NCI-H1694 (cell line): ENCODE measurements at regions not wholly inside any gene's neighbourhood (a gene's known extent, or its start where the extent isn't known, plus 50 kb on each side); places are given as distances from the start of the nearest gene placed in this dataset.
"Not testable (repeated sequence)": the region's sequence is repeated elsewhere in the genome, so short reads cannot be mapped to it uniquely, and the experiment has no call there.

ENCODE experiments used
- DNase-seq: peaks from one replicate; lab custom pipeline; 2025; lab: John Stamatoyannopoulos, UW

DNA sequence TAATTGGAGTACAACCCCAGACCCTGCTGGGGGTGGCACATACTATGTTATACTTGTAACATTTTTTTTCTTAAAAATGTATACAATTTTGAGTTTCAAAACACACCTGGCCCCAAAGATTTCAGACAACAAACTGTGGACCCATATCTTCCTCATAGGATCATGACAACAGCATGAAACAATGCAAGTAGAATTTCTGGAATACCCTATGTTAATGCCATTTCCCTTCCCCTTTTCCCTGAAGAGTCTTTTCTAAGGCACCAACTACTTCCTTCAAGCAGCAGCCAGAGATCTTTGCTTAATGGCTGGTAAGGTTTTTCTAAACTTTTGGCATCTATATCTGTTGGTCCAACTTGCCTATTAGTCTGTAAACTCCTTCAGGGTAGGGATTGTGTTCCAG is 99.9 kb upstream of the SERBP1 start:
- DNase-seq: no peak

DNA sequence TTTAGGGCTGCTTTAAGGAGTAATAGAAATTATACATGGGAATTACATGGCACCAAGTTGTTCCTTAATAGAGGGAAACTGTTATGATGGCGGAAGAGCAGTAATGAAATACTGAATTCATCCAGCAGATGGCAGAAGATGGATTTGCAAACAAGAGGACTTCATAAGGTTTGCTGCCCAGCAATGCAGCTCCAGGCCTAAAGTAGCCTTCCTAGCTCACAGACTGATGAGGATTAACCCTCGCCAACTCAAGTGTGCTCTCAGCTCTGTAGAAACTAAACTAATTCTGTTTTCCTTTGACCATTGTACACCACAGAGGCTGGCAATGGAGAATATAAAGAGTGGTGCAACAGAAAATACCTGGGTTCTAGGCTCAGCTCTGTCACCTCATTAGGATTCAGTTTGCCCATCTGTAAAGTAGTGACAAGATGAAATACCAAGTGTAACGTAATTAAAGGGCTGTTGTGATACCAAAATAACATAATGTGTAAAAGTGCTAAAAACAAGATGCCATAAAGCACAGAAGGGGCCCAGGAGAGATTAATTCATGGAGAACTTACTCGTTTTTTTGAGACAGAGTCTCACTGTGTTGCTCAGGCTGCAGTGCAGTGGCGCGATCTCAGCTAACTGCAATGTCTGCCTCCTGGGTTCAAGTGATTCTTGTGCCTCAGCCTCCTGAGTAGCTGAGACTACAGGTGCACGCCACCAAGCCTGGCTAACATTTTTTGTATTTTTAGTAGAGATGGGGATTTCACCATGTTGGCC is 102.4 kb upstream of the SERBP1 start:
- DNase-seq: peak; percentile 85

DNA sequence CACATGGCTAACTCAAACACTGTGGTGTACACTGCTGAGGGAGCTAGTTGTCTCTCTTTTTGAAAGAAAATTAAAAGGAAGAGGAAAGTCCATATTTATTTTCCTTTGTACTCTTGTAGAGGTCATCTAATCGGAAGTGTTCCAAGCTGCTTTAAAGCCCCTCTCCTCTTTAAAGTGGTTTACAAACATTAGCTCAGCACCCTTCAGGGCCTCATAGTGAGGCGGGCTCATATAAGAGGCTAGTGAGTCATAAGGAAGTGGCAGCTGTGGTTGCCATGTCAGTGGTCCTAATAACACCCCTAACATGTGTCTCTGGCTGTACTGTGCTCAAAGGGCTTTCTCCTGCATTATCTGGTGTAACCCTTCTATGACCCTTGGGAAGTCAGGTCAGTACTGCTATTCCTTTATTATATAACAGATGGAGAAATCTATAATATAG is 104.4 kb upstream of the SERBP1 start:
- DNase-seq: no peak

DNA sequence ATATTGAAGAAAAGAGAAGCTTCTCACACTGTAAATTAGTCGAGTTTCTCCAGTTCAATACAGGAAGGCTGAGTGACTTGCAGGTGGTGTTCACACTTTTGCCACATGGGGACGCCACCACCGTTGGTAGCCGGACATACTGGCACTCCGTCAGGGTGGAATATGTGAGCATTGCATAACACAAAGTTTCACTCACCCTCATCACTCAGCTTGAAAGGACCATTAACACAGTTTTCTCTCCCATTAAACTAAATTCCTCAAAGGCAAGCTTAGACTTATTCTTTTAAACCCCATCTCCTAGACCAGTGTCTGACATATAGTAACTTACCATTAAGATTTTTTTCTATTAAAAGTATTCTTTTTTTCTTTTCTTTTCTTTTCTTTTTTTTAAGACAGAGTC is 105.3 kb upstream of the SERBP1 start:
- peak; percentile 34 for DNase-seq

DNA sequence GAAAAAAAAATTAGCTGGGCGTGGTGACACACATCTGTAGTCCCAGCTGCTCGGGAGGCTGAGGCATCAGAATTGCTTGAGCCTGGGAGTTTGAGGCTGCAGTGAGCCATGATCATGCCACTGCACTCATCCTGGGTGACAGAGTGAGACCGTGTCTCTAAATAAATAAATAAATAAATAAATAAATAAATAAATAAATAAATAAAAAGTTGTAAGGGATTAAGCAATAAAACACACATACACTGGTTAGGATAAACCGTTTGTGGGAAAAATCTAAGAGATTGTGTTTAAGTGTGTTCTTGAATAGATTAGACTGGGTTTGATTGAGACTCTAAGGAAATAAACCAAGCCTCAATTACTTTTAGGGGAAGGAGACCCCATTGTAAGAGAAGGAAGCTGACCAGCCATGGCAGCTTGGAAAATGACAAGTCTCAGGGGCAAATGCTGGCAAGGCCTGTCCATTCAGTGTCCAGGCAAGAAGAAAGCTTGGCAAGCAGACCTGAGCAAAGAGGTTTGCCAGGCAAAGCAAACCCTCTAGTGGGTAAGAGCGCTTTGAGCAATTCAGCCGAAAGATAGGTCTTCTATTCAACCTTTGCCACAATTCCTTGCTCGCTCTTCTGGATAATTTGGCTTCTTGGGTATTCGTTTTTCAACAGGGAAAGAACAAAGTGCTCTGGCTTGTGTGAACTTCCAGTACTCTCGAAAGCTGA is 106.9 kb upstream of the SERBP1 start:
- DNase-seq: no peak

DNA sequence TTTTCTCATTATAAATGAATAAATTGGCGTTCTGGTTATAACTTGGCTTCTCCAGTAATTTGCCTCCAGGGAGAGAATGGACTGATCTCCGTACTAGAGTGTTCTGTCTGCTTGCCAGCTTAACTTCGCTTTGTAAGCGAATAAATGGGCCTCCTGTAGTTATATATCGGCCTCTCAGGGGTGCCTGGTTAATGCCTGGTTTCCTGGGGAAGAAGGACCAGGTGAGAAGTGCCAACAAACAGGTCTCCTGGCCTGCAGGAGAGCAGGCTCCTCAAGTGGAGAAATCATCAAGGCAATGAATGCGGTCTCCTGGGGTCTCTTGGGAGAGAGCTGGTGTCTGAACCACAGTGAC is 107.4 kb upstream of the SERBP1 start:
- no peak for DNase-seq

DNA sequence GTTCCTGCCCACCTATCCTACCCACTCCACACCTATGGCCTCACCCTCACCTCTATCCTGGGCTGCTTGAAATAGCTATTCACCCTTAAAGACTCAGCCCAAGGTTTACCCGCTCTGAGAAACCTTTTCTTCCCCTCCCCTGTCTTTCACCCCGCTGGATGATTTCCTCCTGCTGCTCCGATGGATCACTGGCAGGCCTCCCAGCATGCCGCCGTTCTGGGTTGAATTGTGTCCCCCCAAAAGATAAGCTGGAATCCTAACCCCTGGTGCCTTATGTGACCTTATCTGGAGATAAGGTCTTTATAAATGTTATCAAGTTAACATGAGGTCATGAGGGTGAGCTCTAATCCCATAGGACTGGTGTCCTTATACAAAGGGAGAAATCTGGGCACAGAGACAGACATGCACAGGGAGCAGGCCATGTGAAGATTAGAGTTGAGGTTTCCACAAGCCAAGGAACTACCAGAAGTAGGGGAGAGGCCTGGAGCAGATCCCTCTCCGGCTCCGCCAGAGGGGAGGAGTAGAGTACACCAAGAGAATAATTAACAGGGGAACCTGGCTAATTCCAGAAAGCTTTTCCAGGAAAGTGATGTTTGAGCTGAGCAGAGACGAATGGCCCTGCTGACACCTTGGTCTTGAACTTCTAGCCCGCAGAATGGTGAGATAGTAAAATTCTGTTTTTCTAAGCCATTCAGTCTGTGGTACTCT is 110.0 kb upstream of the SERBP1 start:
- no peak for DNase-seq

DNA sequence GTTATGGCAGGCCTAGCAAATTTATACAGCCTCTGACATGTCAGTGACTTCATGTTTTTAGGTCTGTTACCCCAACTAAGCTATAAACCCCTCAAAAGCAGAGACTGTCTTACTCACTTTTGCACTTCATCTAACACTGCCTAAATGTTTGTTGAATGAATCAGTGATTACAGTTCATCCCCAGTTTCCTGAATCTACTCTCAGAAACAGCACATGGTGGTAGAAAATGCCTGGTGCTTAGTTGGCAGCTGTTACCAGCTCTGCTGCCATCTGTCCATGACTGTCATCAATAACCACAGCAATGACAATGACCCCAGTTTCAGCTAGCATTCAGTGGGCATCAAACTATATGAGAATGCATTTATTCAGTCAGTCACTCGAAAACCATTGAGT is 110.5 kb upstream of the SERBP1 start:
- peak; percentile 75 for DNase-seq

DNA sequence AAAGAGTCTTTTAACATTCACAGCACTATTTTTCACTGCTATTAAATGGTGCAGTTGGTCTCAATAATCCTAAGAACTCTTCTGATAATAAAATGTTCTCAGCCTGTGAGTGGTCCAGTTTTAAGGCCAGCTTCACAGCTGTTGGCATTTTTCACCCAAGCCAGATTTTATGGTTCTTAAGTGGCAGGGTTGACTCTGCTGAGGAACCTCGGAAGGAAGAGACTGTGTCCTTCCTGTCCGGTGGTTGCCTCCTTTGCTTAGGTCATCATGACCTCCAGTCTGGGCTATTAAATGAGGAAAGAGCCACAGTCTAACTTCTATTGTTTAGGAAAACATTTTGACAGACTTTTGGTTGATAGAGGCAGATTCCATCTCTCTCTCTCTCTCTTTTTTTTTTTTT is 112.5 kb upstream of the SERBP1 start:
- DNase-seq: no peak

DNA sequence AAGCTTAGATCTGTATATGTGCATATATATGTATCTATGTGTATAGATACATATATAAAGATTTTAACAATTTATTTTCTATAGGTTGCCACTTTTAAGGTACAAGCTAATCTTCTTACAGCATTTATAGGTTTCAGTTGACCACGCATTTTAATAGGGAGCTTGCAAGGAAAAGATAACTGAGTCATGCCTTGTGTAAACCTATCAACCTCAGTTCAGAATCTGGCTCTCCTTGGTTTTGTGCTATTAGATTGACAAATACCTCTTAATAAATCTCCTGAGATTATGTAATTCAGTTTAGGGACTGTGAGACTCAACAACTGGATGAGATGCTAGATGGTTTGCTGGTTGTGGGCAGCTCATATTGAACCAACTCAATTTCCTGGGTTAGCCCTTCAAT is 114.7 kb upstream of the SERBP1 start:
- no peak for DNase-seq

DNA sequence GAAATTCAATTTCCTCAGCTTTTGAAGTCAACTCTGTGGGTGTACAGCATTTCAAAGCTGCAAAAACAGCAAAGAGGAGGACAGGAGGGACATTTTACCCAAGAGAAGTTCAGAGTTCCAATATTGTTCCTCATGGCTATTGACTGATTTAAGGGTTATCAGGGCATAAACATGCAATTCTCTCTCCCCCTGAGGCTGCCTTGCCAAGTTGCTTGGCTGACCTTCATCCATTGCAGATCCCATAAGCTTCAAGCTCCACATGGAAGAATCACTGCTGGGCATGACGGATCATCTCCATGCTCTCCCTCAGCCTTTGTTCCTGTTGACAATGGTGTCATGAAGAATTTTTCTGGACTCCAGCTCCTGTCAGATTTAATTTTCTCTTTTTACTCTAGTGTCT is 115.2 kb upstream of the SERBP1 start:
- no peak for DNase-seq

DNA sequence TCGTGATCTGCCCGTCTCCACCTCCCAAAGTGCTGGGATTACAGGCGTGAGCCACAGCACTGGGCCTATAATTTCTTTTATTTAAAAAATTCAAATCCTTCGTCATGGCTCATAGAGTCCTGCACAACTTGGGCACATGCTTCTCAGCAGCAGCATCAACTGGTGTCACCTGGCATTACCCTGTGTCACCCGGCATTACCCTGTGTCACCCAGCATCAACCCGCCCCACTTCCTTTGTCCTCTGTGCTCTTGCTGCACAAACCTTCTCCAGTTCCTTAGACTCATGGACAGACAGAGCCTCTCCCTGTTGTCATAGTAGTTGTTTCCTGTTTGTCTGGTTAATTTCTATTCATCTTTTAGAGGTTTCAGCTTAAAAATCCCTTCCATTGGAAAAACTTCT is 121.2 kb upstream of the SERBP1 start:
- no peak for DNase-seq

DNA sequence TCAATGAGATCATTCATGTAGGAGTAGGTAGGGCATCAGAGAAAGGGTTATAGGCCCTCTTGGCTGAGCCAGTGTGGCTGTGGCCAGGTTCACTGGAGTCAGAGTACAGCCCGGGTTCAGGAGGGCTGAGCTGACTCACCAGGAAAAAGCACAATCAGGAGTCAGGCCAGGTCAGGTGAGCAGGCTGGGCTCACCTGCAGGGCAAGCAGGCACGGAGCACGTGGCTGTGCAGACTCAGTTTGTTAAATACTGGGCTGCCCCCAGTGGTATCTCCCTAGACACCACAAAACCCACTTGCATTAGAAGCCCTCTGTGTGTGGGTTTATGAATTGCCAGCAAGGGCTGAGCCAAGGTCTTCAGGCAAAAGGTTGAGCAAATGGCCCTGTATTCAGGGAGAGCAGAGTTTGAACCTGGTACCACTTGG is 122.1 kb upstream of the SERBP1 start:
- DNase-seq: no peak

DNA sequence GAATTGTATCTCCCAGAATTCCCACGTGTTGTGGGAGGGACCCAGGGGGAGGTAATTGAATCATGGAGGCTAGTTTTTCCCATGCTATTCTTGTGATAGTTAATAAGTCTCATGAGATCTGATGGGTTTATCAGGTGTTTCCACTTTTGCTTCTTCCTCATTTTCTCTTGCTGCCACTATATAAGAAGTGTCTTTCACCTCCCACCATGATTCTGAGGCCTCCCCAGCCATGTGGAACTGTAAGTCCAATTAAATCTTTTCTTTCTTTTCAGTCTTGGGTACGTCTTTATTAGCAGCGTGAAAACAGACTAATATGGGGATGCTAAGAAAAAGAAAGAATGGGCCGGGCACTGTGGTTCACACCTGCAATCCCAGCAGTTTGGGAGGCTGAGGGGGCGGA is 124.0 kb upstream of the SERBP1 start:
- DNase-seq: not testable (repeated sequence)

DNA sequence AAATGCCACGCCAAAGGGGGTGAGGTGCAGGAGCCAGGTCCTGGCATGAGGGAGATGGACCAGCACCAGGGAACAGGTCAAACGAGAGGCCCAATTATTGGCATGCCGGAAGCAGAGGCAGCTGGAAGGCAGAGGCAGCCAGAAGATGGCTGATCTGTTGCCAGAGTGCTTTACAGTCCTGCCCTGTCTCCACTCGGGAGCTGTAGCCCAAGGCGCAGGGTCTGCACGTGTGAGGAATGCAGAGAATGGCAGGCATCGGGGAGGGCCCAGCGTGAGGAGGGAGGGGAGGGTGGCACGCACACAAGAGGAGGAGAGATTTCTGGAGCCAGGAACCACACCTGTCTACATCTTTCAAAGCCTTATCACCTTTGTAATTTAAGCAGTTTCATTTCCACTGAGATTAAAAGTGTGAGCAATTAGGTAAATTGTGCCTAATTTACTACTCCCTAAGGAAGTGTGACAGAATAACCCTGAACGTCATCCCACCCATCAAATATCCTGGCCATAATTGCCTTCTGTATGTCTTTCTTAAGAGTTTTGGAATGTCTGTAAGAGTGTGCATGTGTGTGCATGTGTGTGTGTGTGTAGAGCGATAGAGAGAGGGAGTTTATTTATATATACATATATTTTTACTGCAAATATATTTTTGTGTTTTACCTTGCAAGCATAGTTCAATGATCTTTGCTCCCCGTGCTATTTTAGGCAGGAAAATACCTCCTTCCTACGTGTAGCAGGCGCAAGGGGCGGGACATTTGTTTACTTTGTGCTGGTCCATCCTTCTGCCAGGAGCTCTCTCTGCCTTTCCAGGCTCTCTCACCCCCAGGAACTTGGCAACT is 125.5 kb upstream of the SERBP1 start:
- no peak for DNase-seq

DNA sequence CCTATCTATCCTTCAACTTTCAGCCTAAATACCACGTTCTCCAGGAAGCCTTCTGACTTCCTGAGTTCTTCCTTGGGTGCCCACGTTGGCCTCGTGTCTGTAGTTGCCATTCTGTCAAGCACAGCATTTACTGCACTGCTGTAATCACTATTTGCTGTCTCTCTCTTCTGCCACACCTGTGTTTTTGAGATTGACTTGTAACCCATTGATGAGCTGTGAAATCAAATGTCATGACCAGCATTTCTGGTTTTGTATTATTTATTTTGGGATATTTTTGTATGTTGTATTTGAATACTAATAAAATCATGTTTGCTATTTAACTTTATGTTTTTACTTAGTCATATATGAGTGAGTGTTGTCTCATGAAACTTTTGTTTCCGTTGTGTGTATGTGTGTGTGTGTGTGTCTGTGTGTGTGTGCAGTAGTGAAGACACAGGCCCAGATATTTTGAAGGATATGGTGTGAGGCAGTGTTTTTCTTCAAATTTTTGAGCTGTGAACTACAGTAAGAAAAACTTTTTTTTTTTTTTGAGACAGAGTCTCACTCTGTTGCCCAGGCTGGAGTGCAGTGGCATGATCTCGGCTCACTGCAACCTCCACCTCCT is 126.2 kb upstream of the SERBP1 start:
- DNase-seq: no peak

DNA sequence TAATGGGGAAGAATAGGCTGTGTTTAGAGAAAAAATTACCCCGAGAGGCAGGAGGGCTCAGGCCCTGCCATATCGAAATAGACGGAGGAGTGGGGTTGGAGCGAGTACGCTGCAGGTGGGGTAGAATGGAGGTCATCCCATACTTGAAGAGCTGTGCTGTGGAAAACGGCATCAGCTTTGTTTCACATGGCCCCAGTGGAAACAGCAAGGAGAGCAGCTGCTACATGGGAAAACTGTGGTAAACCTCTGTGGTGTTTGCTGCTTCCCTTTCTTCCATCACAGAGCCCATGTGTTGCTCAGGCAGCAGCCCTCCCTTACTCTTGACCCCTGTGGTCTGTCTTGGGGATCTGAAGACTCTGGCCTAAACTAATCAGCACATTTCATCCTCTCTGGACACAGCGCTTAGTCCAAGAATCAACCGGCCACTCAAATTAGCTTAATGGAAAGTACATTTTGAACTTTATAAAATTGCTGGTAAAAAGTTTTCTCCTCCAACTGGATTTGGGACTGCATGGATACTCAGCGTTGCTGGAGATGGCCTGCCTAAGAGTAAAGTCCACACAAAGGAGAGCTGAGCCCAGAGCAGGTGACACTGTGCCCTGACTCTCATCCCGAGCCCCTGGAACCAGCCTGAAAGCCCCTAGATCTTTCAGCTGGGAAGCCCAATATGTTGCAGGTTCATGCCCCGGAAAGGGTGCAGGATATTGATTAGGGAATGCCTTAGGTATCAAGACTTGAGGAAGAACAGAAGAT is 127.1 kb upstream of the GADD45A start:
- no peak for DNase-seq

DNA sequence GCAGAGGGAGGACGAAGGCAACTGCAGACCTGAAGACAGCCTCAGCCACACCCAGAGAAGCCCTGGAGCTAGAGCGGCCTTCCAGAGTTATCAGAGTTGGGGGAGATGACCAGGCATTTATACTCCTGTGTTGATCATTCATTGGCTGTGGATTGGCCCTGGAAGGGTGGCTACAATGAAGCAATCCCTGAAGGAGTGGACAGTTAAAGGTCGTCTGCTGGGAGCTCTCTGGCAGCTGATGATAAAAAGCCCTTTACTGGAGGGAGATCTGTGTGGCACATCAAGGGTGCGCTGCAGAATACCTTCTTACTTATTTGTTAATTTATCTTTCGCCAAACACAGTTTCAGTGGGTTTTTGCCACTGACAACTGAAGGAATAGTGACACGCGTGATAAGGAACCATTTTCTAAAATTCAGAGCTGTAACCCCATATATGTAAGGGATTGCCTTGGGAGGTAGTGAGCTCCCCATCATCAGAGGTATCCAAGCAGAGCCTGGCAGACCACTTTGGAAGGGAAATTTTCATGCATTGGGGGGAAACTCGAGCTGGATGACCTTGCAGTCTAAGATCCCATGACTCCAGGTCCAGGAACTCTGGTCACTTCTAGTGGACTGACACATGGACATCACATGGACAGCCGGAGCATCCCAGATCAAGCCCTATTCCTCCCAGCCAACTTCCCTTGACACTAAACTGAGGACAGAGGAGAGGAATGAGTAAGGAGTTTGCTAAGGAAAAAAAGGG is 126.4 kb upstream of the GADD45A start:
- DNase-seq: no peak

DNA sequence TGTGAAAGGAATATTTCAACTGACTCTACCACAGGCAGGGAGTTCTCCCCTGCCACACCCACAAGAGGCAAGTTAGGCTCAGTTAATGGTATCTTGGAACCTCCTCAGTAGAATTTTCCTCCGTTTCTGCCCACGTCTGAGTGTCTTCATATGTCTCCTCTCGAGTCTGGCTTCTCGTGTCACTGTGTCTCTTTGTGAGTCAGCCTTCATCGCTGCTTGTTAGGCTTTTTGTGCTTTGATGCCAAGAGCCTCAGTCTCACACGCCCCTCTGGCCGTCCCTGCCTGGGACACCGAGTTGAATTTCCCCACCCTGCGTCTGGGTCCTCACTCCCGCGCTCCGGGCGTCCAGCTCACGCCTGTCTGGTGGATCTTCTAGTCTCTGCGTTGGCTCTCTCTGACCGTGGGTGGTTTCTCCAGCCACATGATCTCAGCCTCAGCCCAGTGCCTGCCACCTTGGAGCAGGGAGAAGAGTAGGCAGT is 125.7 kb upstream of the GADD45A start:
- no peak for DNase-seq

DNA sequence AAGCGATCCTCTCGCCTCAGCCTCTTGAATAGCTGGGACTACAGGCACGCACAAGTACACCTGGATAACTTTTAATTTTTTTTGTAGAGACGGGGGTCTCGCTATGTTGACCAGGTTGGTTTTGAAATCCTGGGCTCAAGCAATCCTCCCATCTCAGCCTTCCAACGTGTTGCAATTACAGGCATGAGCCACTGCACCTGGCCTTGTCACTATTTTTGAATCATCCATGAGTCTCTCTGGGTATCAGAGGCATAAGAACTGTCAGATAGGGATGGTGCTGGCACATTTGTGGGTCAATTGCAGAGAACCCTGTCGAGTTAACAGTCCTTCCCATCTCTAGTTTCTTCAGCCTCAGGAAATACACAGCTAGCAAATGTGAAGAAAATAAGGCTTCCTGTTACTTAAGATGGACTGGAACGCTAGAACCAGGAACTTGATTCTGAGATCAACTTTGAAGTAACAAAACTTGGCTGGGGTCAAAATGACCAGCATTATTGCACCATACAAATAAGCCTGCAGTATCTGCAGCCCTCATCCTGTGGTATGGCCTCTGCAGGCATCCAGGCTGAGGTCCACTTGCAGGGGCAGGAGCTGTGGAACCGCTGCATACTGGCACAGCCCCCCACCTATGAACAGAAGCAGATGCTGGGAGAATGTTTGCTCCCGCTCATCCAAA is 124.3 kb upstream of the GADD45A start:
- DNase-seq: no peak
